Left renal pelvis (tissue), 4 donors: ENCODE measurements at regions not wholly inside any gene's neighbourhood (a gene's known extent, or its start where the extent isn't known, plus 50 kb on each side); places are given as distances from the start of the nearest gene placed in this dataset.

Source experiments
- DNase-seq, 4 donors: peaks; one replicate each; pipeline ENCODE4 v3.0.0-alpha.2; 2013; ENCODE audit warnings: low read depth in 4 of 4, low spot score in 3 of 4

DNA sequence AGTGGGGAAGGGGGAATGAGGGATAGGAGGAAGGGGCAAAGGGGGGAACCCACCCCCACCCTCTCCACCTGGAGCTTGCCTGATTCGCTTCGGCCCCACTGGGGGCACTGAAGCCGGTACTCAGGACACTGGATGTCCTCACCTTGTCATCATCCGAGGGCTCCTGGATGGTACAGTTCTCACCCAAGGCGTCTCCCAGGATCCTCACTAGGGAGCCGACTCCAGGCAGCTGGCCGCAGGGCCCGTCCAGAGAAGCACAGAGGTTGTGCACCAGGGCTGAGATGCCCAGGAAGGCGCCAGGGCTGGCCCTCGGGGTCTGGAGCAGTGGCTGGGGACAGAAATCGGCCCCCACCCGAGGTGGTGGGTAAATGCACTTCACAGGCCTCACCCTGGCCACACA lies 92.3 kb downstream of the LITAF start:
- no peak for DNase-seq

DNA sequence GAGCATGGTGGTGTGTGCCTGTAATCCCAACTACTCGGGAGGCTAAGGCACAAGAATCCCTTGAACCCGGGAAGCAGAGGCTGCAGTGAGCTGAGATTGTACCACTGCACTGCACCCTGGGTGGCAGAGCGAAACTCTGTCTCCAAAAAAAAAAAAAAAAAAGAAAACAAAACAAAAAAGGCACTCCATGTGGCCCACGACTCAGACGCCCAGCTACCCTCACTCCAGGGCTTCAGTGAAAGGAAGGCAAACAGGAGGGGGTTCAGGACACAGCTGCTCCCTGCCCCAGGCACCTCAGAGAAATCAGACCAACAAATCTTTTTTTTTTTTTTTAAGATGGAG lies 91.7 kb downstream of the LITAF start:
- DNase-seq = no peak
